Jurkat, Clone E6-1 (cell line): ENCODE measurements at regions not wholly inside any gene's neighbourhood (a gene's known extent, or its start where the extent isn't known, plus 50 kb on each side); places are given as distances from the start of the nearest gene placed in this dataset.
"Not testable (repeated sequence)": the region's sequence is repeated elsewhere in the genome, so short reads cannot be mapped to it uniquely, and the experiment has no call there.

ENCODE experiments used
- DNase-seq: peaks from one replicate; pipeline ENCODE4 v3.0.0-alpha.2; 2011; ENCODE audit warnings: low read depth, low spot score
- H3K4me3 ChIP-seq: 2 replicates; pipeline ENCODE4 v1.5.1; 2011; ENCODE audit warnings: mild to moderate bottlenecking, low read length, control low read depth, moderate library complexity

GRCh38 chr5:167406513-167406912, 884.9 kb upstream of the WWC1 start:
- H3K4me3 ChIP-seq, result no peak overlapping the region
- no peak for DNase-seq

- no peak for DNase-seq
Observed at GRCh38 chr5:167412556-167412955, 878.9 kb upstream of the WWC1 start.

GRCh38 chr5:167413506-167413905, 877.9 kb upstream of the WWC1 start:
- no peak overlapping the region for H3K4me3 ChIP-seq
- no peak for DNase-seq

More at GRCh38 chr5:167412556-167412955, 878.9 kb upstream of the WWC1 start:
- no peak overlapping the region for H3K4me3 ChIP-seq

- H3K4me3 ChIP-seq, result no peak overlapping the region
- DNase-seq, result no peak
Observed at GRCh38 chr5:167414611-167415010, 876.8 kb upstream of the WWC1 start.

GRCh38 chr5:167415779-167416746, 875.4 kb upstream of the WWC1 start:
- no peak for DNase-seq
- H3K4me3 ChIP-seq, result no peak overlapping the region

- DNase-seq, result no peak
- no peak overlapping the region for H3K4me3 ChIP-seq
Observed at GRCh38 chr5:167417662-167418061, 873.8 kb upstream of the WWC1 start.

- no peak for DNase-seq
- H3K4me3 ChIP-seq, result no peak overlapping the region
Observed at GRCh38 chr5:167425161-167425560, 866.3 kb upstream of the WWC1 start.

- DNase-seq, result no peak
- H3K4me3 ChIP-seq, result no peak overlapping the region
Observed at GRCh38 chr5:167426501-167426900, 864.9 kb upstream of the WWC1 start.

GRCh38 chr5:167427641-167428040, 863.8 kb upstream of the WWC1 start:
- DNase-seq, result not testable (repeated sequence)

GRCh38 chr5:167440846-167441245, 850.6 kb upstream of the WWC1 start:
- DNase-seq, result no peak
- no peak overlapping the region for H3K4me3 ChIP-seq

More at GRCh38 chr5:167427641-167428040, 863.8 kb upstream of the WWC1 start:
- not testable (repeated sequence) for H3K4me3 ChIP-seq

GRCh38 chr5:167442922-167443321, 848.5 kb upstream of the WWC1 start:
- H3K4me3 ChIP-seq, result no peak overlapping the region
- DNase-seq, result no peak

- H3K4me3 ChIP-seq, result no peak overlapping the region
- DNase-seq, result no peak
Observed at GRCh38 chr5:167447466-167448375, 843.7 kb upstream of the WWC1 start.

GRCh38 chr5:167448376-167448775, 843.1 kb upstream of the WWC1 start:
- no peak overlapping the region for H3K4me3 ChIP-seq
- no peak for DNase-seq

- H3K4me3 ChIP-seq, result no peak overlapping the region
- no peak for DNase-seq
Observed at GRCh38 chr5:167451076-167451475, 840.4 kb upstream of the WWC1 start.

- DNase-seq, result no peak
- no peak overlapping the region for H3K4me3 ChIP-seq
Observed at GRCh38 chr5:167452136-167452535, 839.3 kb upstream of the WWC1 start.

GRCh38 chr5:167453246-167454030, 838.0 kb upstream of the WWC1 start:
- no peak overlapping the region for H3K4me3 ChIP-seq

GRCh38 chr5:167458412-167458811, 833.0 kb upstream of the WWC1 start:
- DNase-seq, result no peak
- no peak overlapping the region for H3K4me3 ChIP-seq

More at GRCh38 chr5:167453246-167454030, 838.0 kb upstream of the WWC1 start:
- DNase-seq, result no peak

GRCh38 chr5:167460449-167461020, 830.9 kb upstream of the WWC1 start:
- no peak for DNase-seq
- no peak overlapping the region for H3K4me3 ChIP-seq

- H3K4me3 ChIP-seq, result no peak overlapping the region
- DNase-seq, result no peak
Observed at GRCh38 chr5:167463939-167464338, 827.5 kb upstream of the WWC1 start.
